ENCODE measurements at regions not wholly inside any gene's neighbourhood (a gene's known extent, or its start where the extent isn't known, plus 50 kb on each side); places are given as distances from the start of the nearest gene placed in this dataset.

GRCh38 chr2:12642859-12643258, 73.9 kb upstream of the TRIB2 start:
- H3K36me3 ChIP-seq (ENCODE audit: control insufficient read depth, insufficient read depth, low read length), result no peaks in the 10 kb centered on the region
- H3K9ac ChIP-seq (ENCODE audit: extremely low read depth, low read length, poor library complexity, severe bottlenecking), result no peak overlapping the region
- no peak for DNase-seq
- no peaks in the 10 kb centered on the region for H3K27me3 ChIP-seq (ENCODE audit: control insufficient read depth, insufficient read depth, low read length, poor library complexity, severe bottlenecking)
- no peak overlapping the region for H3K27ac Mint-ChIP-seq
- H3K27me3 Mint-ChIP-seq (ENCODE audit: insufficient read depth), result peaks cover 4% of the 10 kb centered on the region
- H3K4me1 ChIP-seq (ENCODE audit: control insufficient read depth, insufficient read depth, low read length), result no peaks in the 10 kb centered on the region
- WGBS, 2 experiments (ENCODE audit: insufficient coverage in 1 of 2, insufficient read length in 1 of 2), result 85 to 95% methylated on average over 3 to 5 of the region's 5 CpGs
- H3K4me1 Mint-ChIP-seq, result no peaks in the 10 kb centered on the region
- no peak overlapping the region for H3K27ac ChIP-seq (ENCODE audit: low read depth, low read length)
- no peak overlapping the region for H3K4me3 ChIP-seq (ENCODE audit: low read length)
- no peaks in the 10 kb centered on the region for H3K36me3 Mint-ChIP-seq (ENCODE audit: low read depth)
- H3K9me3 ChIP-seq (ENCODE audit: control insufficient read depth, low read length), result no peaks in the 10 kb centered on the region
- TF ChIP-seq CTCF (conservative IDR thresholded peaks at IDR 0.05), result no peak
- no peak overlapping the region for H3K4me3 Mint-ChIP-seq
- peaks cover 11% of the 10 kb centered on the region for H3K9me3 Mint-ChIP-seq

GRCh38 chr2:12649602-12650400, 66.9 kb upstream of the TRIB2 start:
- DNase-seq, result no peak
- Histone ChIP-seq H3K9me3 (ENCODE audit: control insufficient read depth, low read length) (no peaks in the 10 kb centered on the region), H3K4me3 (ENCODE audit: low read length) (no peak overlapping the region), H3K27ac (ENCODE audit: low read depth, low read length) (no peak overlapping the region), H3K27me3 (ENCODE audit: control insufficient read depth, insufficient read depth, low read length, poor library complexity, severe bottlenecking) (no peaks in the 10 kb centered on the region), H3K4me1 (ENCODE audit: control insufficient read depth, insufficient read depth, low read length) (no peaks in the 10 kb centered on the region), H3K36me3 (ENCODE audit: control insufficient read depth, insufficient read depth, low read length) (no peaks in the 10 kb centered on the region), H3K9ac (ENCODE audit: extremely low read depth, low read length, poor library complexity, severe bottlenecking) (no peak overlapping the region)
- Mint-ChIP-seq H3K4me1 (no peaks in the 10 kb centered on the region), H3K36me3 (ENCODE audit: low read depth) (no peaks in the 10 kb centered on the region), H3K9me3 (peaks cover 11% of the 10 kb centered on the region), H3K27me3 (ENCODE audit: insufficient read depth) (peaks cover 14% of the 10 kb centered on the region), H3K27ac (no peak overlapping the region), H3K4me3 (no peak overlapping the region)
- 64 to 81% methylated on average over 4 to 10 of the region's 10 CpGs for WGBS, 2 experiments (ENCODE audit: insufficient coverage in 1 of 2, insufficient read length in 1 of 2)
- no peak for TF ChIP-seq CTCF (conservative IDR thresholded peaks at IDR 0.05)

- Histone ChIP-seq H3K27me3 (ENCODE audit: control insufficient read depth, insufficient read depth, low read length, poor library complexity, severe bottlenecking) (no peaks in the 10 kb centered on the region), H3K9me3 (ENCODE audit: control insufficient read depth, low read length) (no peaks in the 10 kb centered on the region), H3K4me3 (ENCODE audit: low read length) (no peak overlapping the region), H3K9ac (ENCODE audit: extremely low read depth, low read length, poor library complexity, severe bottlenecking) (no peak overlapping the region), H3K4me1 (ENCODE audit: control insufficient read depth, insufficient read depth, low read length) (no peaks in the 10 kb centered on the region), H3K36me3 (ENCODE audit: control insufficient read depth, insufficient read depth, low read length) (no peaks in the 10 kb centered on the region), H3K27ac (ENCODE audit: low read depth, low read length) (no peak overlapping the region)
- WGBS, 2 experiments (ENCODE audit: insufficient coverage in 1 of 2, insufficient read length in 1 of 2), result 75 to 94% methylated on average over 8 of the region's 8 CpGs
- Mint-ChIP-seq H3K27ac (no peak overlapping the region), H3K4me1 (no peaks in the 10 kb centered on the region), H3K4me3 (no peak overlapping the region), H3K36me3 (ENCODE audit: low read depth) (no peaks in the 10 kb centered on the region), H3K9me3 (peaks cover 2% of the 10 kb centered on the region), H3K27me3 (ENCODE audit: insufficient read depth) (peaks cover 14% of the 10 kb centered on the region)
- DNase-seq, result no peak
- TF ChIP-seq CTCF (conservative IDR thresholded peaks at IDR 0.05), result no peak
Observed at GRCh38 chr2:12651641-12652040, 65.1 kb upstream of the TRIB2 start.

Measured in endodermal cell (in vitro differentiated cells).